ENCODE measurements at regions not wholly inside any gene's neighbourhood (a gene's known extent, or its start where the extent isn't known, plus 50 kb on each side); places are given as distances from the start of the nearest gene placed in this dataset.

DNA sequence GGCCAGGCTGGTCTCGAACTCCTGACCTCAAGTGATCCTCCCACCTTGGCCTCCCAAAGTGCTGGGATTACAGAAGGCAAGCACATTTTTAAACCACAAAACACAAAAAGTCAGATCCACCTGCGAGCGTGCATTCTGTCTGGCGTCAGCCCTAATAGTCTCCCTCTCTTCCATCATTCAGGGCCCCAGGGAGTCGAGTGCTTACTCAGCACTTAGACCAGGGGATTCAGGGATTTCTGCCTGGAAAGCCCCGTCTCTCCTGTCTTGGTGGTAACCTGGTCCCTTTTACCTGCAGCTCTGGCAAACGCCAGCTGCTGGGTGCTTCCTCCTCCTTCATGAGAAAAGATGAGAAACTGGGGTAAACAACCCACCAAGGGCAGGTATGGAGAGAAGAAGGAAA is 443.1 kb downstream of the SOX9 start (continued):
- TF ChIP-seq, protein P1, sequence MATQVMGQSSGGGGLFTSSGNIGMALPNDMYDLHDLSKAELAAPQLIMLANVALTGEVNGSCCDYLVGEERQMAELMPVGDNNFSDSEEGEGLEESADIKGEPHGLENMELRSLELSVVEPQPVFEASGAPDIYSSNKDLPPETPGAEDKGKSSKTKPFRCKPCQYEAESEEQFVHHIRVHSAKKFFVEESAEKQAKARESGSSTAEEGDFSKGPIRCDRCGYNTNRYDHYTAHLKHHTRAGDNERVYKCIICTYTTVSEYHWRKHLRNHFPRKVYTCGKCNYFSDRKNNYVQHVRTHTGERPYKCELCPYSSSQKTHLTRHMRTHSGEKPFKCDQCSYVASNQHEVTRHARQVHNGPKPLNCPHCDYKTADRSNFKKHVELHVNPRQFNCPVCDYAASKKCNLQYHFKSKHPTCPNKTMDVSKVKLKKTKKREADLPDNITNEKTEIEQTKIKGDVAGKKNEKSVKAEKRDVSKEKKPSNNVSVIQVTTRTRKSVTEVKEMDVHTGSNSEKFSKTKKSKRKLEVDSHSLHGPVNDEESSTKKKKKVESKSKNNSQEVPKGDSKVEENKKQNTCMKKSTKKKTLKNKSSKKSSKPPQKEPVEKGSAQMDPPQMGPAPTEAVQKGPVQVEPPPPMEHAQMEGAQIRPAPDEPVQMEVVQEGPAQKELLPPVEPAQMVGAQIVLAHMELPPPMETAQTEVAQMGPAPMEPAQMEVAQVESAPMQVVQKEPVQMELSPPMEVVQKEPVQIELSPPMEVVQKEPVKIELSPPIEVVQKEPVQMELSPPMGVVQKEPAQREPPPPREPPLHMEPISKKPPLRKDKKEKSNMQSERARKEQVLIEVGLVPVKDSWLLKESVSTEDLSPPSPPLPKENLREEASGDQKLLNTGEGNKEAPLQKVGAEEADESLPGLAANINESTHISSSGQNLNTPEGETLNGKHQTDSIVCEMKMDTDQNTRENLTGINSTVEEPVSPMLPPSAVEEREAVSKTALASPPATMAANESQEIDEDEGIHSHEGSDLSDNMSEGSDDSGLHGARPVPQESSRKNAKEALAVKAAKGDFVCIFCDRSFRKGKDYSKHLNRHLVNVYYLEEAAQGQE (IDR thresholded peaks at IDR 0.05; ENCODE audit: unreplicated experiment): no peak
- TF ChIP-seq ZNF331 (CRISPR knock-in tag; IDR thresholded peaks at IDR 0.05; ENCODE audit: low read depth) (no peak), EZH2 (IDR thresholded peaks at IDR 0.05; ENCODE audit: low read depth, unreplicated experiment) (no peak)

DNA sequence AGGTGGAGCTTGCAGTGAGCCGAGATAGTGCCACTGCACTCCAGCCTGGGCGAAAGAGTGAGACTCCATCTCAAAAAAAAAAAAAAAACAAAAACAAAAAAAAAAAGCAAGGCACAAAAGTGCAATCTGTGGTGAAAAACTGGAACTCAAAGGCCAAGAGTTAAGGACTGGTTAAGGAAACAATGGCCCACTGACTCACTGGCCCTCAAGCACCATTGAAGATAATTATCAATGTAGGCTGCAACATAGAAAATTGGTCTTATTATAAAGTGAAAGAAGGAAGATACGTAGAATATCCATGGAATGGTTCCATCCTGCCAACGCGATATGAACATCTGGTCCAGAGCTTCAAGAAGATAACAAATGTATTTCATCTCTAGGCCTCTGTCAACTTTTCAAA is 444.2 kb downstream of the SOX9 start:
- H3K27me3 ChIP-seq (ENCODE audit: insufficient read depth): no peaks in the 10 kb centered on the region
- Mint-ChIP-seq H3K9me3 (no peaks in the 10 kb centered on the region), H3K4me1 (peaks cover 5% of the 10 kb centered on the region; the same call in 2 of the 3 replicates), H3K27ac (no peak overlapping the region), H3K36me3 (ENCODE audit: low read depth) (no peaks in the 10 kb centered on the region), H3K4me3 (no peak overlapping the region), H3K27me3 (ENCODE audit: insufficient read depth, low read depth, poor library complexity) (peaks cover 3% of the 10 kb centered on the region)
- no peaks in the 10 kb centered on the region for H3F3A ChIP-seq (replicated peaks; ENCODE audit: low read depth)
- DNase-seq (ENCODE audit: low spot score) (no peak), ATAC-seq (no peak)
- H3K4me2 ChIP-seq: no peak overlapping the region
- H3K27ac ChIP-seq (ENCODE audit: low read depth): no peak overlapping the region
- no peaks in the 10 kb centered on the region for H4K20me1 ChIP-seq (replicated peaks; ENCODE audit: insufficient read depth)
- no peaks in the 10 kb centered on the region for H3K79me2 ChIP-seq (replicated peaks; ENCODE audit: insufficient read depth)
- no peaks in the 10 kb centered on the region for H3K36me3 ChIP-seq (ENCODE audit: insufficient read depth)
- no peak overlapping the region for H3K4me3 ChIP-seq
- no peak overlapping the region for H2AFZ ChIP-seq
- peaks cover 6% of the 10 kb centered on the region; the same call in 1 of the 2 replicates for H3K9me2 ChIP-seq (ENCODE audit: insufficient read depth)
- no peaks in the 10 kb centered on the region; the same call in 1 of the 2 replicates for H3K4me1 ChIP-seq (ENCODE audit: insufficient read depth)
- TF ChIP-seq EZH2 (IDR thresholded peaks at IDR 0.05; ENCODE audit: low read depth, unreplicated experiment): no peak
- TF ChIP-seq ZNF114 (CRISPR knock-in tag; IDR thresholded peaks at IDR 0.05): no peak
- TF ChIP-seq, protein P2, sequence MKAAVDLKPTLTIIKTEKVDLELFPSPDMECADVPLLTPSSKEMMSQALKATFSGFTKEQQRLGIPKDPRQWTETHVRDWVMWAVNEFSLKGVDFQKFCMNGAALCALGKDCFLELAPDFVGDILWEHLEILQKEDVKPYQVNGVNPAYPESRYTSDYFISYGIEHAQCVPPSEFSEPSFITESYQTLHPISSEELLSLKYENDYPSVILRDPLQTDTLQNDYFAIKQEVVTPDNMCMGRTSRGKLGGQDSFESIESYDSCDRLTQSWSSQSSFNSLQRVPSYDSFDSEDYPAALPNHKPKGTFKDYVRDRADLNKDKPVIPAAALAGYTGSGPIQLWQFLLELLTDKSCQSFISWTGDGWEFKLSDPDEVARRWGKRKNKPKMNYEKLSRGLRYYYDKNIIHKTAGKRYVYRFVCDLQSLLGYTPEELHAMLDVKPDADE (IDR thresholded peaks at IDR 0.05): no peak
- TF ChIP-seq, protein P3, sequence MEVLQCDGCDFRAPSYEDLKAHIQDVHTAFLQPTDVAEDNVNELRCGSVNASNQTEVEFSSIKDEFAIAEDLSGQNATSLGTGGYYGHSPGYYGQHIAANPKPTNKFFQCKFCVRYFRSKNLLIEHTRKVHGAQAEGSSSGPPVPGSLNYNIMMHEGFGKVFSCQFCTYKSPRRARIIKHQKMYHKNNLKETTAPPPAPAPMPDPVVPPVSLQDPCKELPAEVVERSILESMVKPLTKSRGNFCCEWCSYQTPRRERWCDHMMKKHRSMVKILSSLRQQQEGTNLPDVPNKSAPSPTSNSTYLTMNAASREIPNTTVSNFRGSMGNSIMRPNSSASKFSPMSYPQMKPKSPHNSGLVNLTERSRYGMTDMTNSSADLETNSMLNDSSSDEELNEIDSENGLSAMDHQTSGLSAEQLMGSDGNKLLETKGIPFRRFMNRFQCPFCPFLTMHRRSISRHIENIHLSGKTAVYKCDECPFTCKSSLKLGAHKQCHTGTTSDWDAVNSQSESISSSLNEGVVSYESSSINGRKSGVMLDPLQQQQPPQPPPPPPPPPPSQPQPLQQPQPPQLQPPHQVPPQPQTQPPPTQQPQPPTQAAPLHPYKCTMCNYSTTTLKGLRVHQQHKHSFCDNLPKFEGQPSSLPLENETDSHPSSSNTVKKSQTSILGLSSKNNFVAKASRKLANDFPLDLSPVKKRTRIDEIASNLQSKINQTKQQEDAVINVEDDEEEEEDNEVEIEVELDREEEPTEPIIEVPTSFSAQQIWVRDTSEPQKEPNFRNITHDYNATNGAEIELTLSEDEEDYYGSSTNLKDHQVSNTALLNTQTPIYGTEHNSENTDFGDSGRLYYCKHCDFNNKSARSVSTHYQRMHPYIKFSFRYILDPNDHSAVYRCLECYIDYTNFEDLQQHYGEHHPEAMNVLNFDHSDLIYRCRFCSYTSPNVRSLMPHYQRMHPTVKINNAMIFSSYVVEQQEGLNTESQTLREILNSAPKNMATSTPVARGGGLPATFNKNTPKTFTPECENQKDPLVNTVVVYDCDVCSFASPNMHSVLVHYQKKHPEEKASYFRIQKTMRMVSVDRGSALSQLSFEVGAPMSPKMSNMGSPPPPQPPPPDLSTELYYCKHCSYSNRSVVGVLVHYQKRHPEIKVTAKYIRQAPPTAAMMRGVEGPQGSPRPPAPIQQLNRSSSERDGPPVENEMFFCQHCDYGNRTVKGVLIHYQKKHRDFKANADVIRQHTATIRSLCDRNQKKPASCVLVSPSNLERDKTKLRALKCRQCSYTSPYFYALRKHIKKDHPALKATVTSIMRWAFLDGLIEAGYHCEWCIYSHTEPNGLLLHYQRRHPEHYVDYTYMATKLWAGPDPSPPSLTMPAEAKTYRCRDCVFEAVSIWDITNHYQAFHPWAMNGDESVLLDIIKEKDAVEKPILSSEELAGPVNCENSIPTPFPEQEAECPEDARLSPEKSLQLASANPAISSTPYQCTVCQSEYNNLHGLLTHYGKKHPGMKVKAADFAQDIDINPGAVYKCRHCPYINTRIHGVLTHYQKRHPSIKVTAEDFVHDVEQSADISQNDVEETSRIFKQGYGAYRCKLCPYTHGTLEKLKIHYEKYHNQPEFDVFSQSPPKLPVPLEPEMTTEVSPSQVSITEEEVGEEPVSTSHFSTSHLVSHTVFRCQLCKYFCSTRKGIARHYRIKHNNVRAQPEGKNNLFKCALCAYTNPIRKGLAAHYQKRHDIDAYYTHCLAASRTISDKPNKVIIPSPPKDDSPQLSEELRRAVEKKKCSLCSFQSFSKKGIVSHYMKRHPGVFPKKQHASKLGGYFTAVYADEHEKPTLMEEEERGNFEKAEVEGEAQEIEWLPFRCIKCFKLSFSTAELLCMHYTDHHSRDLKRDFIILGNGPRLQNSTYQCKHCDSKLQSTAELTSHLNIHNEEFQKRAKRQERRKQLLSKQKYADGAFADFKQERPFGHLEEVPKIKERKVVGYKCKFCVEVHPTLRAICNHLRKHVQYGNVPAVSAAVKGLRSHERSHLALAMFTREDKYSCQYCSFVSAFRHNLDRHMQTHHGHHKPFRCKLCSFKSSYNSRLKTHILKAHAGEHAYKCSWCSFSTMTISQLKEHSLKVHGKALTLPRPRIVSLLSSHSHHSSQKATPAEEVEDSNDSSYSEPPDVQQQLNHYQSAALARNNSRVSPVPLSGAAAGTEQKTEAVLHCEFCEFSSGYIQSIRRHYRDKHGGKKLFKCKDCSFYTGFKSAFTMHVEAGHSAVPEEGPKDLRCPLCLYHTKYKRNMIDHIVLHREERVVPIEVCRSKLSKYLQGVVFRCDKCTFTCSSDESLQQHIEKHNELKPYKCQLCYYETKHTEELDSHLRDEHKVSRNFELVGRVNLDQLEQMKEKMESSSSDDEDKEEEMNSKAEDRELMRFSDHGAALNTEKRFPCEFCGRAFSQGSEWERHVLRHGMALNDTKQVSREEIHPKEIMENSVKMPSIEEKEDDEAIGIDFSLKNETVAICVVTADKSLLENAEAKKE (CRISPR knock-in tag; IDR thresholded peaks at IDR 0.05): no peak
- TF ChIP-seq, protein P1 (IDR thresholded peaks at IDR 0.05; ENCODE audit: unreplicated experiment): no peak
- TF ChIP-seq NANOG (IDR thresholded peaks at IDR 0.05; ENCODE audit: borderline replicate concordance): no peak
- TF ChIP-seq ZNF331 (CRISPR knock-in tag; IDR thresholded peaks at IDR 0.05; ENCODE audit: low read depth): no peak
- no peak for TF ChIP-seq JUNB (IDR thresholded peaks at IDR 0.05; ENCODE audit: unreplicated experiment)
- no peak for TF ChIP-seq POLR2AphosphoS5 (IDR thresholded peaks at IDR 0.05; ENCODE audit: low read depth)
- no peak for TF ChIP-seq CREB1 (CRISPR knock-in tag; IDR thresholded peaks at IDR 0.05; ENCODE audit: low read depth)

All from GM23338 (cell line).